Breast epithelium (tissue), 4 donors: ENCODE measurements at regions not wholly inside any gene's neighbourhood (a gene's known extent, or its start where the extent isn't known, plus 50 kb on each side); places are given as distances from the start of the nearest gene placed in this dataset.

Source experiments
- DNase-seq, 2 donors: peaks; one replicate each; pipeline ENCODE4 v3.0.0-alpha.2; 2019; ENCODE audit warnings: low spot score in 2 of 2
- H3K27ac ChIP-seq, 2 donors: fragments of 200-600 bp; sonication (generic) in 1 of 2; one replicate each; pipeline ENCODE4 v1.5.1; 2016 to 2019; ENCODE audit warnings: mild to moderate bottlenecking in 1 of 2
- H3K27me3 ChIP-seq, 2 donors: fragments of 200-600 bp; sonication (generic) in 1 of 2; one replicate each; pipeline versions ENCODE4 v1.5.1 to v1.6.0; 2017 to 2019; ENCODE audit warnings: control low read depth in 1 of 2, mild to moderate bottlenecking in 1 of 2
- H3K36me3 ChIP-seq: fragments of 200-600 bp; one replicate; pipeline ENCODE4 v1.5.1; 2019
- H3K4me1 ChIP-seq, 2 donors: fragments of 200-600 bp; sonication (generic); one replicate each; pipeline ENCODE4 v1.5.1; 2016 to 2019; ENCODE audit warnings: control low read depth in 1 of 2
- H3K4me3 ChIP-seq, 3 donors: fragments of 200-600 bp; sonication (generic); 1 replicate in 2 of 3; 2 replicates in 1 of 3; pipeline ENCODE4 v1.5.1; 2016 to 2019; ENCODE audit warnings: mild to moderate bottlenecking in 3 of 3, moderate library complexity in 2 of 3
- H3K9me3 ChIP-seq, 2 donors: fragments of 200-600 bp; sonication (generic) in 1 of 2; one replicate each; pipeline ENCODE4 v1.5.1; 2016 to 2019; ENCODE audit warnings: control low read depth in 1 of 2
- POLR2A ChIP-seq: fragments of 450-650 bp; IDR thresholded peaks from one replicate; pipeline ENCODE4 v1.6.1; 2016; ENCODE audit warnings: antibody characterized with exemption, mild to moderate bottlenecking, moderate library complexity
- POLR2AphosphoS5 ChIP-seq, 3 donors: sonication (generic); formaldehyde crosslinking; IDR thresholded peaks; one replicate each; pipeline ENCODE4 v1.6.1; 2017; ENCODE audit warnings: antibody characterized with exemption in 3 of 3
- intact Hi-C: fragments of 100-400 bp; cut with DNase I; formaldehyde crosslinking; loops from one replicate; pipeline ENCODE4 v1.15.1; 2023; ENCODE audit warnings: low total_unique reads
- TF ChIP-seq, protein P1 (sequence below), 3 donors: fragments of 450-650 bp; IDR thresholded peaks; one replicate each; pipeline ENCODE4 v1.5.1; 2016 to 2017; ENCODE audit warnings: antibody characterized with exemption in 3 of 3, mild to moderate bottlenecking in 3 of 3, moderate library complexity in 3 of 3

DNA sequence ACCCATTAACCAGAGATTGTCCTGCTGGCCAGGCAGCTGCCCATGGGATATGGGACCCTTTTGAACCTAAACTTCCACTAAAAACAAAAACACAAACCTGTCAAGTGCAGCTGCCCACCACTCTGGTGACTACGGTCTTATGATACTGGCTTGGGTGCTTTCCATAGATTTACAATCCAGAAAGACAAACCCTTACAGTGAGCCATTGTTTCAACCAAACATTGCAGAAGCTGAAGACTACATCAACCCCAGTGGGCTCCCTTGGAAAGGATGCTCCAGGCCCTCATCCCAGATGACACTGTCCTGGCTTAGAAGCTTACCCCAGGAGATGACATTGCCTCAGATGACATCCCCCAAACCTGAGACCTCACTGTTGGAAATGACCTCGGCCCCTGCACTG is 56.9 kb upstream of the WNT11 start:
- Histone ChIP-seq H3K36me3 (no peaks in the 10 kb centered on the region), H3K4me3 (no peak overlapping the region), H3K27me3 (no peaks in the 10 kb centered on the region), H3K4me1 (no peaks in the 10 kb centered on the region), H3K9me3 (no peaks in the 10 kb centered on the region), H3K27ac (no peak overlapping the region)
- TF ChIP-seq POLR2A = no peak
- TF ChIP-seq, protein P1, sequence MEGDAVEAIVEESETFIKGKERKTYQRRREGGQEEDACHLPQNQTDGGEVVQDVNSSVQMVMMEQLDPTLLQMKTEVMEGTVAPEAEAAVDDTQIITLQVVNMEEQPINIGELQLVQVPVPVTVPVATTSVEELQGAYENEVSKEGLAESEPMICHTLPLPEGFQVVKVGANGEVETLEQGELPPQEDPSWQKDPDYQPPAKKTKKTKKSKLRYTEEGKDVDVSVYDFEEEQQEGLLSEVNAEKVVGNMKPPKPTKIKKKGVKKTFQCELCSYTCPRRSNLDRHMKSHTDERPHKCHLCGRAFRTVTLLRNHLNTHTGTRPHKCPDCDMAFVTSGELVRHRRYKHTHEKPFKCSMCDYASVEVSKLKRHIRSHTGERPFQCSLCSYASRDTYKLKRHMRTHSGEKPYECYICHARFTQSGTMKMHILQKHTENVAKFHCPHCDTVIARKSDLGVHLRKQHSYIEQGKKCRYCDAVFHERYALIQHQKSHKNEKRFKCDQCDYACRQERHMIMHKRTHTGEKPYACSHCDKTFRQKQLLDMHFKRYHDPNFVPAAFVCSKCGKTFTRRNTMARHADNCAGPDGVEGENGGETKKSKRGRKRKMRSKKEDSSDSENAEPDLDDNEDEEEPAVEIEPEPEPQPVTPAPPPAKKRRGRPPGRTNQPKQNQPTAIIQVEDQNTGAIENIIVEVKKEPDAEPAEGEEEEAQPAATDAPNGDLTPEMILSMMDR (IDR thresholded peaks at IDR 0.05) = no peak
- DNase-seq = no peak
- intact Hi-C loops = no loop called here

- no peaks in the 10 kb centered on the region for H3K4me1 ChIP-seq
- H3K4me3 ChIP-seq = no peak overlapping the region
- H3K27me3 ChIP-seq = no peaks in the 10 kb centered on the region
- H3K9me3 ChIP-seq = no peaks in the 10 kb centered on the region
- no peak for DNase-seq
- H3K27ac ChIP-seq = no peak overlapping the region
- intact Hi-C loops = no loop called here
- TF ChIP-seq POLR2A = no peak
- TF ChIP-seq POLR2AphosphoS5 (IDR thresholded peaks at IDR 0.05) = no peak
- TF ChIP-seq, protein P1 (IDR thresholded peaks at IDR 0.05) = no peak
- no peaks in the 10 kb centered on the region for H3K36me3 ChIP-seq
Observed at GRCh38 chr11:76260296-76260925, 54.1 kb upstream of the WNT11 start.

GRCh38 chr11:76259299-76259908 is 53.1 kb upstream of the WNT11 start:
- no peaks in the 10 kb centered on the region for H3K4me1 ChIP-seq
- intact Hi-C loops = no loop called here
- H3K36me3 ChIP-seq = no peaks in the 10 kb centered on the region
- no peak overlapping the region for H3K27ac ChIP-seq
- no peaks in the 10 kb centered on the region for H3K27me3 ChIP-seq
- no peak for DNase-seq
- H3K4me3 ChIP-seq = no peak overlapping the region
- no peaks in the 10 kb centered on the region for H3K9me3 ChIP-seq
- TF ChIP-seq POLR2AphosphoS5 (IDR thresholded peaks at IDR 0.05) (no peak), POLR2A (no peak)
- TF ChIP-seq, protein P1 (IDR thresholded peaks at IDR 0.05) = no peak

DNA sequence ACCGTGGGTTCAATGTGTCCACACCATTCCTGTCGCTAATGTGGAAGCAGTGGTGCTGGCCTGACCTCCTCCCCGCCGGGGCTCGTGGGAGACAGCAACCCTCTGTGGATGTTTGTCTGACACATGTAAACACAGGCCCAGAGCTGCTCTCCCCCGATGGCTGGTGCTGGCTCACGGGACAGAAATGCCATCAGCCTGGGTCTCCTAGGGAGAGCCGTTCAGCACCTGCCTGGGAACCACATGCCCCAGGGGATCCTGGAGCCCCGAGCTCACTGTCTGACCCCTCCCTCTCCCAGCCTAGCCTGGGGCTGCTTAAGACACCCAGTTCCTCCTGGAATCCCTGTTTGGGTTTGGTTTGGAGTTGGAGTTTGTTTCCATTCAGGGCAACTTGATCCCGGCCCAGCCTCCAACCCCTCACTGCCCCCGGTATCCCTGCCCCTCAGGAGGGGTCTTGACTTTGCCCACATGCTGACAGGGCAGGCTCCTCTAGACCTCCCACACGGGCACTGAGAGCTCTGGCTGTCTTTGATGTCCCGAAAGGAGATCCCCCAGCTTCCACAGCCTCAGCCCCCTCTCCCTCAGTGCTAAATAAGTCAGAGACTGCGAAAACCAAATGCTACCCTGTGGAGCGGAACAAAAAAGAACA is 50.9 kb upstream of the WNT11 start:
- Histone ChIP-seq H3K9me3 (no peaks in the 10 kb centered on the region), H3K36me3 (no peaks in the 10 kb centered on the region), H3K27me3 (no peaks in the 10 kb centered on the region), H3K4me3 (no peak overlapping the region), H3K4me1 (no peaks in the 10 kb centered on the region), H3K27ac (no peak overlapping the region)
- no peak for DNase-seq
- TF ChIP-seq, protein P1 (IDR thresholded peaks at IDR 0.05) = no peak
- TF ChIP-seq POLR2AphosphoS5 (IDR thresholded peaks at IDR 0.05) = no peak
- TF ChIP-seq POLR2A = no peak
- intact Hi-C loops = no loop called here

DNA sequence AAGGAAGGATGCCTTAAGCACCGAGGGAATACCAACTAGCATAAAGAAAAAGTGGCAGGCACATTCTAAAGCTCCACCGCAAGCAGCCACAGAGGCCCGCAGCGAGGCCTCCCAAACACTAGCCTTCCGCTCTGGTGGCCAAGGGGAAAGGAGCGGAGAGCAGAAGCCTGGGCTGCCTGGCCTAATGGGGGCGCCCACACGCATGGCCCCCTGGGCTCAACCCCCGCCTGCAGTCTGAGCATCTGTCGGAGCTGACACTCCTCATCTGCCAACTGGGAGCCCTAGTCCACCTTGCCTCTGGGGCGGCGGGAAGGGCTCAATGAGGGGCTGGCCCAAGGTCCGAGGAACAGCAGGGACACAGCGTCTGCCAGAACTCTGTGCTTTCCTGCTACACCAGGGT is 50.1 kb upstream of the WNT11 start:
- H3K36me3 ChIP-seq = no peaks in the 10 kb centered on the region
- intact Hi-C loops = no loop called here
- no peaks in the 10 kb centered on the region for H3K27me3 ChIP-seq
- H3K4me3 ChIP-seq = no peak overlapping the region
- TF ChIP-seq, protein P1 (IDR thresholded peaks at IDR 0.05) = no peak
- TF ChIP-seq POLR2AphosphoS5 (IDR thresholded peaks at IDR 0.05) = no peak
- no peak for TF ChIP-seq POLR2A
- H3K27ac ChIP-seq = no peak overlapping the region
- H3K9me3 ChIP-seq = peaks cover 0 to 1% of the 10 kb centered on the region in 2 donors
- DNase-seq = no peak
- H3K4me1 ChIP-seq = no peaks in the 10 kb centered on the region
